ES-I3 (cell line): ENCODE measurements at regions not wholly inside any gene's neighbourhood (a gene's known extent, or its start where the extent isn't known, plus 50 kb on each side); places are given as distances from the start of the nearest gene placed in this dataset.
A peak's percentile ranks its signal among the peaks of the same experiment; 100 is the strongest.
"Not testable (repeated sequence)": the region's sequence is repeated elsewhere in the genome, so short reads cannot be mapped to it uniquely, and the experiment has no call there.

Experiments used
- H3K36me3 ChIP-seq: 2 replicates; pipeline ENCODE4 v1.6.1; 2013; ENCODE audit warnings: mild to moderate bottlenecking, low read length, control low read depth, moderate library complexity; ENCODE audit not compliant: insufficient read depth
- H3K4me1 ChIP-seq: 2 replicates; pipeline ENCODE4 v1.6.1; 2013; ENCODE audit warnings: mild to moderate bottlenecking, control low read depth, low read length; ENCODE audit not compliant: insufficient read depth
- H3K9ac ChIP-seq: 2 replicates; pipeline ENCODE4 v1.6.1; 2013; ENCODE audit warnings: low read depth, mild to moderate bottlenecking, low read length, moderate library complexity
- H3K9me3 ChIP-seq: 2 replicates; pipeline ENCODE4 v1.6.1; 2013; ENCODE audit warnings: mild to moderate bottlenecking, low read length, moderate library complexity; ENCODE audit not compliant: control insufficient read depth, insufficient read depth

DNA sequence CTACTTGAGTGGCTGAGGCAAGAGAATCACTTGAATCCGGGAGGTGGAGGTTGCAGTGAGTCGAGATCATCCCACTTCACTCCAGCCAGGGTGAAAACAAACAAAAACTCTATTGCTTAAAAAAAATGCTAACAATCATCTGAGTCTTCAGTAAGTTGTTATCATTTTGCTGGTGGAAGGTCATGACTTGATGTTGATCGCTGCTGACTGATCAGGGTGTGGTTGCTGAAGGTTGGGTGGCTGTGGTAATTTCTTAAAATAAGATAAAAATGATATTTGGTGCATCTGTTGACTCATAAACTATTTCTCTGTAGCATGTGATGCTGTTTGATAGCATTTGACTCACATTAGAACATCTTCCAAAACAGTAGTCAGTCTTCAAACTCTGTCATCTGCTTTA lies 349.4 kb upstream of the PAPPA start:
- Histone ChIP-seq H3K9ac (no peak overlapping the region), H3K4me1 (no peaks in the 10 kb centered on the region), H3K36me3 (peaks cover 5% of the 10 kb centered on the region), H3K9me3 (no peaks in the 10 kb centered on the region)

DNA sequence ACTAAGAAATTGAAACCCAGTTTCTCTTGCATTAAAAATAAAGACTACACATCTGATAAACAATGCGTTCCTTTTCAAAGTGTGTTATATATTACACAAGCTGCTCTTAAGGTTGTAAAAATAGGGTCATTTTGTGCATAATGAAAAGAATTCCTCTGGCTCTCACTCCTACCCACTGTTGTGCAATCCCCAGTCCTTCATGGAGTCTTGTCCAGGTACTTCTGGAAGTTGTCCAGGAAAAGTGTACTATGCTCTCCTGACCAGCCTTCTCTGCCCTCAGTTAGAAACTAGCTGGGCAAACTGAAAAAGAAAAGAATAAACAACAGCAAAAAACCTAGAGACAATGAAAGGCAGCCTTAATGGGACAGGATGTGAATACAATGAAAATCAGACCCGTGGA lies 345.5 kb upstream of the PAPPA start:
- no peaks in the 10 kb centered on the region for H3K4me1 ChIP-seq
- H3K9ac ChIP-seq: no peak overlapping the region
- H3K36me3 ChIP-seq: peaks cover 5% of the 10 kb centered on the region
- no peaks in the 10 kb centered on the region for H3K9me3 ChIP-seq

GRCh38 chr9:115808695-115809094 lies 344.9 kb upstream of the PAPPA start:
- Histone ChIP-seq H3K9ac (no peak overlapping the region), H3K9me3 (no peaks in the 10 kb centered on the region), H3K36me3 (peaks cover 5% of the 10 kb centered on the region), H3K4me1 (no peaks in the 10 kb centered on the region)

DNA sequence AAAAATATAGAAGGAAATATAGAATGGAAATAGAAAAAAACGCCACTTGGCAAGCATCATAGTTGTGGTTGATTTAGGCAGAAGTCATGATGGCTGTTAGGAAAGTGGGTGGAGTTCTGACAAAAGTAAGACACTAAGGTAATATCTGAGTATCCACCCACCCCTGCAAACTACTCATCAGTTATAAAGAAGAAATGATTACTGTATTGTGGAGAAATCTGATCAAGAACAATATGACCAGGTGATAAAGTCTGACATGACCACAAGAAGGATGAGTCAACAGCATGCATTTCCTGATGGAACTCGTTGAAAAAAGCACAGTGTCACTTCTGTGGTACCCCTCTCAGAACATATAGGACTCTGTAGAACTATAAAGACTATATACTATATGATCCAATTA lies 343.4 kb upstream of the PAPPA start:
- H3K36me3 ChIP-seq: no peaks in the 10 kb centered on the region; the same call in 1 of the 2 replicates
- no peak overlapping the region for H3K9ac ChIP-seq
- H3K9me3 ChIP-seq: no peaks in the 10 kb centered on the region
- H3K4me1 ChIP-seq: no peaks in the 10 kb centered on the region

- Histone ChIP-seq H3K4me1 (no peaks in the 10 kb centered on the region), H3K9ac (no peak overlapping the region), H3K36me3 (no peaks in the 10 kb centered on the region), H3K9me3 (no peaks in the 10 kb centered on the region)
Measured at GRCh38 chr9:115814081-115814480, 339.5 kb upstream of the PAPPA start.

GRCh38 chr9:115815786-115816185 lies 337.8 kb upstream of the PAPPA start:
- no peaks in the 10 kb centered on the region for H3K36me3 ChIP-seq
- no peaks in the 10 kb centered on the region for H3K4me1 ChIP-seq
- H3K9me3 ChIP-seq: no peaks in the 10 kb centered on the region
- H3K9ac ChIP-seq: no peak overlapping the region

DNA sequence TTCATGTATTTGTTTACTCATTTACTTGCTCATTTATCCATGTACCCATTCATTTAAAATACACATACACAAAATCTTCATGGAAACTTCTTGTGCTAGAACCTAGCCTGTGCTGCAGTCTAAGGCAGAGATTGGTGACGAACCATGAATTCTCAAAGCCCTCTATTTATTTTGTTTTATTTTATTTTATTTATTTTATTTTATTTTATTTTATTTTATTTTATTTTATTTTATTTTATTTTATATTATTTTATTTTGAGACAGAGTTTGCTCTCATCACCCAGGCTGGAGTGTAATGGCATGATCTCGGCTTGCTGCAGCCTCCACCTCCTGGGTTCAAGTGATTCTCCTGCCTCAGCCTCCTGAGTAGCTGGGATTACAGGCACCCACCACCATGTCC lies 334.9 kb upstream of the PAPPA start:
- H3K36me3 ChIP-seq, H3K9me3 ChIP-seq, H3K4me1 ChIP-seq, H3K9ac ChIP-seq: not testable (repeated sequence)

DNA sequence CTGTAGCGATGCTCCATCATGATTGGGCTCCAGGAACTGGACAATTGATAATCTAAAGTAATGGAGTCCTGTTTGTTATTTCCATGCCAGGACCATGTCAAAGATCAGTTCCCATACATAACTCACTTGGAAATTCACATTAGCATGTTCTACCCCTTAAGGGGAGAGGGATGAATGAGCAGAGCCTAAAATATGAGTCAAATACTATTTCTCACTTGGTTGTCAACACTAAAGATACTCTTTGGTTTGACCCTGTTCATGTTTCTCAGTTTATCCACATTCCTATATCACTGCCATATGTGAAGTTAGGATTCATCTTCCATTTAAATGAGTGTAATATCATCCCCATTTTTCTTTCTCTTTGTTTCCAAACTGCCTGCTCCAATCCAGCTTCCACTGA lies 321.6 kb upstream of the PAPPA start:
- Histone ChIP-seq H3K36me3 (peaks cover 7% of the 10 kb centered on the region), H3K9me3 (0 out of 2 replicates have a peak, but pooled peaks cover 2% of the 10 kb centered on the region), H3K9ac (no peak overlapping the region), H3K4me1 (peaks cover 7% of the 10 kb centered on the region)

DNA sequence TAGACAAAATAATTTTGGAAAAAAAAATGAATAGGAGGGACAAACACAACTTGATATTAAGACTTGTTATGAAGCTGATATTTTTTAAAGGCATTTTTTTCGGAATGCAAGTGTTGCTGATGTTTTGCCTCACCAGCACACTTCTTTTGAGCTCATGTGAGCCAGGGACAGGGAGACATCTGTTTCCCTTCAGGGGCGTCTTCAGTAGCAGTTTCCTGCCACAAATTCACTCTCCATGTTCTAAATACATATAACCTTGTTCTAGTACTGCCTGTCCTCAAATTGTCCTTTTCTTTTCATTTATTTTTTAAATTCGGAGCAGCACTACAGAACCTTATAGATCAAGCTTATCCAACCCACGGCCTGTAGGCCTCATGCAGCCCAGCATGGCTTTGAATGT lies 316.0 kb upstream of the PAPPA start:
- Histone ChIP-seq H3K9me3 (no peaks in the 10 kb centered on the region), H3K9ac (peak overlapping the region; percentile 29; the same call in 1 of the 2 replicates), H3K4me1 (peaks cover 21% of the 10 kb centered on the region), H3K36me3 (peaks cover 17% of the 10 kb centered on the region)

DNA sequence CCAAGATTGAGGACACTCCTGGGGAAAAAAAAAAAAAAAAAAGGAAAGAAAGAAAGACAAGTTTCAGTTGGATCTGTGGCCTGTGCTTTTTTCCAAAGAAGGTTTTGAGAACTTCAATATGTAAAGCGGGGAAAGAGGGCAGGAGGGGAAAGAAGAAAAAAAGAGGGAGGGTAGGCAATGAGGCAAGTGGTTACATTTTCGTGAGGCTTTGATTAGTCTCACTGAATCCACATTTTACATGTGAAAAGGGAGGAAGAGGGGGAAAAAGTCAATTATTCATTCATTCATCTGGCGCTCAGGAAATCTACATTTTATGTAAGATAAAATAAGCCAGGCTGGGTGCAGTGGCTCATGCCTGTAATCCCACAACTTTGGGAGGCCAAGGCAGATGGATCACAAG lies 315.2 kb upstream of the PAPPA start:
- Histone ChIP-seq H3K9me3 (no peaks in the 10 kb centered on the region), H3K4me1 (peaks cover 21% of the 10 kb centered on the region), H3K9ac (peak overlapping the region; percentile 29; the same call in 1 of the 2 replicates), H3K36me3 (peaks cover 17% of the 10 kb centered on the region)

DNA sequence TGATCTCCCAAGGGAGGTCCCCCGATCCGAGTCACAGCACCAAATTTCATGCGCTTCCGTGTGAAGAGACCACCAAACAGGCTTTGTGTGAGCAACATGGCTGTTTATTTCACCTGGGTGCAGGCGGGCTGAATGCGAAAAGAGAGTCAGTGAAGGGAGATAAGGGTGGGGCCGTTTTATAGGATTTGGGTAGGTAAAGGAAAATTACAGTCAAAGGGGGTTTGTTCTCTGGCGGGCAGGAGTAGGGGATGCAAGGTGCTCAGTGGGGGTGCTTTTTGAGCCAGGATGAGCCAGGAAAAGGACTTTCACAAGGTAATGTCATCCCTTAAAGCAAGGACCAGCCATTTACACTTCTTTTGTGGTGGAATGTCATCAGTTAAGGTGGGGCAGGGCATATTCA lies 309.2 kb upstream of the PAPPA start:
- not testable (repeated sequence) for H3K36me3 ChIP-seq, H3K9me3 ChIP-seq
- Histone ChIP-seq H3K4me1 (peaks cover 37% of the 10 kb centered on the region), H3K9ac (peak overlapping the region; percentile 78)

- Histone ChIP-seq H3K9ac (peak overlapping the region; percentile 5), H3K4me1 (peaks cover 46% of the 10 kb centered on the region), H3K36me3 (peaks cover 1% of the 10 kb centered on the region; the same call in 1 of the 2 replicates), H3K9me3 (no peaks in the 10 kb centered on the region)
Measured at GRCh38 chr9:115845648-115846312, 307.8 kb upstream of the PAPPA start.

DNA sequence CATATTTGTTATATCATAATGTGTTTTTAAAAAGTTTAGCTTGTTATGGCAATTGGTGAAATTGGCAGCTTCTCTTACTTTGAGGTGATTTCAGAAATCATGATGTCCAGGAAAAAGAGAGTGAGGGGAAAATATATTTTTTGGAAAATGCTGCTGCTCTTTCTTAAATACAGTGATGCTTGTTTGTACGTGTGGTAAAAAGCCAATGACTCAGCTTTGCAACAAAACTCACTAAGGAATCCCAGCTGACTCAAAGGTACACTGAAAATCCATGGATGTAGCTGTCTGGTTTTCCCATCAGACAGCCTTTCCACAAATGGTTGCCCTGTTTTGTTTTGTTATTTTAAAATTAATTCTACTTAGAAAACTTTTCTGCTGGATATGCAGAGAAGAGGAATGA lies 306.4 kb upstream of the PAPPA start:
- Histone ChIP-seq H3K4me1 (peaks cover 49% of the 10 kb centered on the region), H3K36me3 (no peaks in the 10 kb centered on the region; the same call in 1 of the 2 replicates), H3K9ac (no peak overlapping the region), H3K9me3 (no peaks in the 10 kb centered on the region)

GRCh38 chr9:115849679-115850412 lies 303.7 kb upstream of the PAPPA start:
- Histone ChIP-seq H3K36me3 (no peaks in the 10 kb centered on the region), H3K9ac (no peak overlapping the region), H3K9me3 (no peaks in the 10 kb centered on the region), H3K4me1 (peaks cover 49% of the 10 kb centered on the region)
